Upper lobe of left lung (tissue), 6 donors: ENCODE measurements at regions not wholly inside any gene's neighbourhood (a gene's known extent, or its start where the extent isn't known, plus 50 kb on each side); places are given as distances from the start of the nearest gene placed in this dataset.

ENCODE experiments used
- ATAC-seq, 2 donors: fragments of 200-7000 bp; cut with Tn5 transposase; one replicate each; pipeline ENCODE4 v1.9.1; 2022; ENCODE audit warnings: mild to moderate bottlenecking in 2 of 2, moderate library complexity in 2 of 2; ENCODE audit not compliant: low FRiP score in 2 of 2
- DNase-seq, 2 donors: peaks; one replicate each; pipeline ENCODE4 v3.0.0-alpha.2; 2019 to 2020
- H3K27ac ChIP-seq, 4 donors: fragments of 200-600 bp; sonication (generic); one replicate each; pipeline ENCODE4 v1.5.1; 2016 to 2019
- H3K27me3 ChIP-seq, 4 donors: fragments of 200-600 bp; sonication (generic); one replicate each; pipeline ENCODE4 v1.5.1; 2017 to 2019
- H3K36me3 ChIP-seq, 4 donors: fragments of 200-600 bp; sonication (generic); one replicate each; pipeline ENCODE4 v1.5.1; 2016 to 2019
- H3K4me1 ChIP-seq, 4 donors: fragments of 200-600 bp; sonication (generic); one replicate each; pipeline ENCODE4 v1.5.1; 2018 to 2019
- H3K4me3 ChIP-seq, 4 donors: fragments of 200-600 bp; sonication (generic); one replicate each; pipeline ENCODE4 v1.5.1; 2017 to 2019; ENCODE audit warnings: mild to moderate bottlenecking in 2 of 4, moderate library complexity in 1 of 4
- H3K9me3 ChIP-seq, 4 donors: fragments of 200-600 bp; sonication (generic); one replicate each; pipeline ENCODE4 v1.5.1; 2018 to 2019
- CTCF ChIP-seq, 6 experiments: fragments of 450-650 bp in 4 of 6; fragments of 200-600 bp in 2 of 6; sonication (generic) in 2 of 6; IDR thresholded peaks; one replicate each; pipeline ENCODE4 v1.5.1; 2016 to 2019; ENCODE audit warnings: antibody characterized with exemption in 6 of 6
- EP300 ChIP-seq, 4 donors: sonication (generic); formaldehyde crosslinking; IDR thresholded peaks; one replicate each; pipeline ENCODE4 v1.5.1; 2017; ENCODE audit warnings: antibody characterized with exemption in 4 of 4, control low read depth in 2 of 4
- POLR2A ChIP-seq, 4 donors: fragments of 450-650 bp; IDR thresholded peaks; one replicate each; pipeline ENCODE4 v1.5.1; 2016 to 2017; ENCODE audit warnings: antibody characterized with exemption in 4 of 4, mild to moderate bottlenecking in 2 of 4
- POLR2AphosphoS5 ChIP-seq, 2 donors: sonication (generic); formaldehyde crosslinking; IDR thresholded peaks; one replicate each; pipeline ENCODE4 v1.5.1; 2017; ENCODE audit warnings: antibody characterized with exemption in 2 of 2
- WGBS, 2 donors: methylation state at CpG; one replicate each; pipeline ENCODE4 v1.1.5; 2017 to 2018; 5-methylcytosine and 5-hydroxymethylcytosine counted together
- donor health status: DM: no; HTN: no; CAD: no; lungs with moderate emphysema.
- donor health status: DM: no; HTN: yes; CAD: no; lungs with severe emphysema.

- no peaks in the 10 kb centered on the region for H3K36me3 ChIP-seq
- ATAC-seq (no peak), DNase-seq (peak in 1 of 2 donors; percentile 28)
- no peaks in the 10 kb centered on the region for H3K9me3 ChIP-seq
- H3K27me3 ChIP-seq, result no peaks in the 10 kb centered on the region
- H3K4me3 ChIP-seq, result no peak overlapping the region
- WGBS, 2 donors, result 52 to 75% methylated on average over 2 of the region's 2 CpGs
- no peak overlapping the region for H3K27ac ChIP-seq
- no peaks in the 10 kb centered on the region for H3K4me1 ChIP-seq
- TF ChIP-seq EP300 (IDR thresholded peaks at IDR 0.05) (no peak), POLR2AphosphoS5 (IDR thresholded peaks at IDR 0.05) (no peak), CTCF (IDR thresholded peaks at IDR 0.05) (no peak), POLR2A (IDR thresholded peaks at IDR 0.05) (no peak)
Observed at GRCh38 chr11:93084727-93085505, 112.9 kb downstream of the SLC36A4 start.

GRCh38 chr11:93089474-93090102 is 108.2 kb downstream of the SLC36A4 start:
- TF ChIP-seq CTCF (IDR thresholded peaks at IDR 0.05), result peak in 2 of 6 experiments; percentile 11 to 15
- TF ChIP-seq EP300 (IDR thresholded peaks at IDR 0.05), result no peak
- no peak for TF ChIP-seq POLR2AphosphoS5 (IDR thresholded peaks at IDR 0.05)
- TF ChIP-seq POLR2A (IDR thresholded peaks at IDR 0.05), result no peak
- H3K4me3 ChIP-seq, result no peak overlapping the region
- ATAC-seq (peak in 1 of 2 donors; percentile 83), DNase-seq (peak in 1 of 2 donors; percentile 34)
- no peaks in the 10 kb centered on the region for H3K4me1 ChIP-seq
- H3K27ac ChIP-seq, result no peak overlapping the region
- 58 to 60% methylated on average over 5 of the region's 5 CpGs for WGBS, 2 donors
- no peaks in the 10 kb centered on the region for H3K36me3 ChIP-seq
- no peaks in the 10 kb centered on the region for H3K27me3 ChIP-seq
- H3K9me3 ChIP-seq, result no peaks in the 10 kb centered on the region
